ENCODE measurements at regions not wholly inside any gene's neighbourhood (a gene's known extent, or its start where the extent isn't known, plus 50 kb on each side); places are given as distances from the start of the nearest gene placed in this dataset.
A peak's percentile ranks its signal among the peaks of the same experiment; 100 is the strongest.

DNA sequence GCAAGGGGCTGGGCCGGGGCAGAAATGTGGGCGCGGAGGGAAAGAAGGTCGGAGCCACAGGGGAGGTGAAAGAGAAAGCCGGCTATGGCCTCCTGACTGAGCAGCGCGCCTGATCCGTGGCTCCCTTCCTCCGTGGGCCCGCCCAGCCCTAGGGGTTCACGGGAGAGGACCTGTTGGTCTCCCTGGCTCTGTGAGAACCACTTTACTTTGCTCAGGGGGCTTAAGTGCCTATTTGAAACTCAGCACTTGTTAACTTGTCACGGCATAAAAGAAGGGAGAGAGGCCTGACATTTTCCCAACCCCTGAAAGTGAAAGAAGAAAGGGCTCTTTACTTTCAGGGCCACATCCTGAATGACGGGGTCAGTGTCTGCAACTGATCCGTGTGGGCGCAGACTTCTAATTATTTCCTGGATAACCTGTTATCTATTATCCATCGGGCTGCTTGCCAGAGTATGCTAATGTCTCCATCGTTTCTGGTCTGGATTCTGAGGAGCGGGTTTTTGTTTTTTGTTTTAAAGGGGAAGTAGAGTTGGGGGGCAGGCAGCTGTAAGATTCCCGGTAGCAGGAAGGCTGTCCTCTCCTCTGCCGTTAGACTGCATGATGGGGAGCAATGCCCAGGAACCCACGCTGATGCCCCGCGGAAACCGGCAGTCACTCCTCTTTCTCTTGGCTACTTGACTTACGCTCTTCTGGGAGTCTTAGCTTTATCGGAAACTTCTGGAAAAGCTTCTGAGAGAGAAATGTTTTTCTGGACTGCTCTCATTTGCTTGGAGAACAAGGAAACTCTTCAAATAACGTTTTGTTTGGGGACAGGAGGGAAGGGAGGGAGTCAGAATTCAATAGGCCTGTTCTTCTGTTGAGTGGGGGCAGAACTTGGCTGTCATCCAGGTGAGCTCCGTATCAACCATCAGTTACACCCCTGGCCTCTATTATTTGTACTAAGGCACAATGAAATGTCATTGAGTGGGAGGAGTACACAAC is 127.7 kb upstream of the MAX start (continued):
- TF ChIP-seq HMGXB4 (CRISPR knock-in tag; IDR thresholded peaks at IDR 0.05; ENCODE audit: borderline replicate concordance in 1 of 2, low read depth in 1 of 2) (peak in 1 of 2 experiments; percentile 17; a peak in 1 of 4 replicates), PTBP1 (IDR thresholded peaks at IDR 0.05; ENCODE audit: low read depth, low read length, poor library complexity, severe bottlenecking) (no peak), ZBTB7A (CRISPR knock-in tag; IDR thresholded peaks at IDR 0.05) (no peak), ZNF510 (CRISPR knock-in tag; IDR thresholded peaks at IDR 0.05; ENCODE audit: low read depth) (no peak), ZNF740 (CRISPR knock-in tag; IDR thresholded peaks at IDR 0.05) (no peak), ZNF142 (CRISPR knock-in tag; IDR thresholded peaks at IDR 0.05) (no peak), TBX3 (IDR thresholded peaks at IDR 0.05; ENCODE audit: borderline replicate concordance) (no peak), PRPF4 (IDR thresholded peaks at IDR 0.05; ENCODE audit: low read depth, low read length, poor library complexity, severe bottlenecking) (no peak), XBP1 (CRISPR knock-in tag; IDR thresholded peaks at IDR 0.05) (no peak), ZNF292 (CRISPR knock-in tag; IDR thresholded peaks at IDR 0.05; ENCODE audit: borderline replicate concordance, low read depth) (no peak), JUNB (CRISPR knock-in tag; IDR thresholded peaks at IDR 0.05; ENCODE audit: borderline replicate concordance) (no peak), EHMT2 (IDR thresholded peaks at IDR 0.05; ENCODE audit: borderline replicate concordance, low read depth, low read length) (no peak), NR1H2 (CRISPR knock-in tag; IDR thresholded peaks at IDR 0.05; ENCODE audit: borderline replicate concordance, low read depth) (no peak)
- TF ChIP-seq, protein P1, sequence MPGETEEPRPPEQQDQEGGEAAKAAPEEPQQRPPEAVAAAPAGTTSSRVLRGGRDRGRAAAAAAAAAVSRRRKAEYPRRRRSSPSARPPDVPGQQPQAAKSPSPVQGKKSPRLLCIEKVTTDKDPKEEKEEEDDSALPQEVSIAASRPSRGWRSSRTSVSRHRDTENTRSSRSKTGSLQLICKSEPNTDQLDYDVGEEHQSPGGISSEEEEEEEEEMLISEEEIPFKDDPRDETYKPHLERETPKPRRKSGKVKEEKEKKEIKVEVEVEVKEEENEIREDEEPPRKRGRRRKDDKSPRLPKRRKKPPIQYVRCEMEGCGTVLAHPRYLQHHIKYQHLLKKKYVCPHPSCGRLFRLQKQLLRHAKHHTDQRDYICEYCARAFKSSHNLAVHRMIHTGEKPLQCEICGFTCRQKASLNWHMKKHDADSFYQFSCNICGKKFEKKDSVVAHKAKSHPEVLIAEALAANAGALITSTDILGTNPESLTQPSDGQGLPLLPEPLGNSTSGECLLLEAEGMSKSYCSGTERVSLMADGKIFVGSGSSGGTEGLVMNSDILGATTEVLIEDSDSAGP (CRISPR knock-in tag; IDR thresholded peaks at IDR 0.05; ENCODE audit: borderline replicate concordance), result peak; percentile 76
- TF ChIP-seq, protein P2, sequence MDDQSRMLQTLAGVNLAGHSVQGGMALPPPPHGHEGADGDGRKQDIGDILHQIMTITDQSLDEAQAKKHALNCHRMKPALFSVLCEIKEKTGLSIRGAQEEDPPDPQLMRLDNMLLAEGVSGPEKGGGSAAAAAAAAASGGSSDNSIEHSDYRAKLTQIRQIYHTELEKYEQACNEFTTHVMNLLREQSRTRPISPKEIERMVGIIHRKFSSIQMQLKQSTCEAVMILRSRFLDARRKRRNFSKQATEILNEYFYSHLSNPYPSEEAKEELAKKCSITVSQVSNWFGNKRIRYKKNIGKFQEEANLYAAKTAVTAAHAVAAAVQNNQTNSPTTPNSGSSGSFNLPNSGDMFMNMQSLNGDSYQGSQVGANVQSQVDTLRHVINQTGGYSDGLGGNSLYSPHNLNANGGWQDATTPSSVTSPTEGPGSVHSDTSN (CRISPR knock-in tag; IDR thresholded peaks at IDR 0.05; ENCODE audit: borderline replicate concordance), result no peak
